GM19240 (cell line): ENCODE measurements at regions not wholly inside any gene's neighbourhood (a gene's known extent, or its start where the extent isn't known, plus 50 kb on each side); places are given as distances from the start of the nearest gene placed in this dataset.
"Not testable (repeated sequence)": the region's sequence is repeated elsewhere in the genome, so short reads cannot be mapped to it uniquely, and the experiment has no call there.

Source experiments
- DNase-seq: peaks from one replicate; pipeline ENCODE4 v3.0.0; 2011; ENCODE audit warnings: low spot score; ENCODE audit not compliant: insufficient read length

- DNase-seq: no peak
Measured at GRCh38 chr10:58068809-58069208, 198.9 kb downstream of the IPMK start.

- DNase-seq: no peak
Measured at GRCh38 chr10:58066979-58067378, 200.7 kb downstream of the IPMK start.

GRCh38 chr10:58066126-58066525 lies 201.6 kb downstream of the IPMK start:
- no peak for DNase-seq

GRCh38 chr10:58065529-58065815 lies 202.2 kb downstream of the IPMK start:
- no peak for DNase-seq

GRCh38 chr10:58064714-58065528 lies 202.8 kb downstream of the IPMK start:
- no peak for DNase-seq

- no peak for DNase-seq
Measured at GRCh38 chr10:58063861-58064480, 203.7 kb downstream of the IPMK start.

- DNase-seq: not testable (repeated sequence)
Measured at GRCh38 chr10:58058683-58059082, 209.0 kb downstream of the IPMK start.

GRCh38 chr10:58054881-58055280 lies 212.8 kb downstream of the IPMK start:
- no peak for DNase-seq

- DNase-seq: no peak
Measured at GRCh38 chr10:58052772-58053171, 214.9 kb downstream of the IPMK start.

- no peak for DNase-seq
Measured at GRCh38 chr10:58050575-58050974, 217.1 kb downstream of the IPMK start.

- DNase-seq: no peak
Measured at GRCh38 chr10:58048936-58049335, 218.8 kb downstream of the IPMK start.

- no peak for DNase-seq
Measured at GRCh38 chr10:58044072-58044471, 223.6 kb downstream of the IPMK start.

- DNase-seq: no peak
Measured at GRCh38 chr10:58041901-58042300, 225.8 kb downstream of the IPMK start.

- no peak for DNase-seq
Measured at GRCh38 chr10:58030208-58030607, 237.5 kb downstream of the IPMK start.

GRCh38 chr10:58028597-58029366 lies 238.9 kb downstream of the IPMK start:
- no peak for DNase-seq

GRCh38 chr10:58027426-58027825 lies 240.3 kb downstream of the IPMK start:
- DNase-seq: no peak

- no peak for DNase-seq
Measured at GRCh38 chr10:58026036-58026435, 241.7 kb downstream of the IPMK start.

- DNase-seq: no peak
Measured at GRCh38 chr10:58023341-58024073, 244.2 kb downstream of the IPMK start.

- no peak for DNase-seq
Measured at GRCh38 chr10:58019863-58020537, 247.7 kb downstream of the IPMK start.

GRCh38 chr10:58017719-58018367 lies 249.9 kb downstream of the IPMK start:
- no peak for DNase-seq

- DNase-seq: no peak
Measured at GRCh38 chr10:58016614-58017013, 251.1 kb downstream of the IPMK start.
